Transverse colon (tissue), 4 donors: ENCODE measurements at regions not wholly inside any gene's neighbourhood (a gene's known extent, or its start where the extent isn't known, plus 50 kb on each side); places are given as distances from the start of the nearest gene placed in this dataset.

ENCODE experiments used
- EP300 ChIP-seq: sonication (generic); formaldehyde crosslinking; IDR thresholded peaks from one replicate; pipeline ENCODE4 v1.6.1; 2017; ENCODE audit warnings: antibody characterized with exemption, low read depth
- POLR2AphosphoS5 ChIP-seq, 3 donors: sonication (generic); formaldehyde crosslinking; IDR thresholded peaks; one replicate each; pipeline ENCODE4 v1.6.1; 2016; ENCODE audit warnings: antibody characterized with exemption in 3 of 3
- TF ChIP-seq, protein P1 (sequence below), 5 experiments: fragments of 200-600 bp in 3 of 5; fragments of 450-650 bp in 2 of 5; sonication (generic) in 3 of 5; IDR thresholded peaks; 1 replicate in 2 of 5; 2 replicates in 3 of 5; pipeline ENCODE4 v1.5.1; 2016 to 2017; ENCODE audit warnings: antibody characterized with exemption in 5 of 5, inconsistent platforms in 3 of 5, mild to moderate bottlenecking in 2 of 5, moderate library complexity in 1 of 5

DNA sequence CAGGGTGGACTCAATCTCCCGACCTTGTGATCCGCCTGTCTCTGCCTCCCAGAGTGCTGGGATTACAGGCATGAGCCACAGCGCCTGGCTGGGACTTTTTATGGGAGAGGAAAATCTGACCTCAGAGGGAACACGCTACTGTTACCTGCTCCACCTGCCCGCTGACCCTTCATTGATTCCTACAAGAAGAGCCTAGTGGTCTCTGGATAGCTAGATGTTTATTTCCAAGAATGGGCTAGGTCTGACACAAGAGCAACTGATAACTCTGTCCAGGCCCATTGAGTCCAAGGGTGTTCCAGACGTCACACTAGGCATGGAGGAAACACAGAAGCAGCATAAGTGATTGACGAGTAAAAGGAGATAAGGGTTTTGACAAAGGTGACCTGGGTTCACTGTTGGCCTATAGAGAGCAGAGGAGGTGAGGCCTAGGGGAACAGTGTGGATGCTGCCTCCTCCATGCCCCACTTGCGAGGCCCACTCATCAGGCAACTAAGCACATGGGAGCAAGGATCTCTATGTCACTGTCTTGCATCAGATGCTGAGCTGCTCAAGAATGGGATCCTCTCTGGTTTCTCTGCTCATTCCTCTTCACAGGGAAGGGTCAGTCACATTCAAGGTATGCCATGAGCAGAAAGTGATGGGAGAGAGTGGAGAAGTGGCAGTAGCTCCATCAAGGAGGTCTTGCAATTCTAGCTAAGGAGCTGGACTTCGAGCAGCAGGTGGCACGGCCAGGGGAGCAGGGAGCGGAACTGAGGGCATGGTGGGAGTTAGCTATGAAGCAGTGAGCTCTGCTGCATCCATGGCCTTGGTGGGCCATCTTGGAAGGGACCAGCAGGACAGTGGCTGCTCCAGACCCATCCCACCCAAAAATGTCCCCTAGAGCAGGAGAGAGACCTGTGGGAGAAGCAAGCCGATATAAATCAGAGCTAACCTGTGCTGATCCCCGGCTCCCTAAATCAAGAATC lies 145.2 kb downstream of the WSCD1 start:
- no peak for TF ChIP-seq EP300
- no peak for TF ChIP-seq POLR2AphosphoS5 (IDR thresholded peaks at IDR 0.05)
- TF ChIP-seq, protein P1, sequence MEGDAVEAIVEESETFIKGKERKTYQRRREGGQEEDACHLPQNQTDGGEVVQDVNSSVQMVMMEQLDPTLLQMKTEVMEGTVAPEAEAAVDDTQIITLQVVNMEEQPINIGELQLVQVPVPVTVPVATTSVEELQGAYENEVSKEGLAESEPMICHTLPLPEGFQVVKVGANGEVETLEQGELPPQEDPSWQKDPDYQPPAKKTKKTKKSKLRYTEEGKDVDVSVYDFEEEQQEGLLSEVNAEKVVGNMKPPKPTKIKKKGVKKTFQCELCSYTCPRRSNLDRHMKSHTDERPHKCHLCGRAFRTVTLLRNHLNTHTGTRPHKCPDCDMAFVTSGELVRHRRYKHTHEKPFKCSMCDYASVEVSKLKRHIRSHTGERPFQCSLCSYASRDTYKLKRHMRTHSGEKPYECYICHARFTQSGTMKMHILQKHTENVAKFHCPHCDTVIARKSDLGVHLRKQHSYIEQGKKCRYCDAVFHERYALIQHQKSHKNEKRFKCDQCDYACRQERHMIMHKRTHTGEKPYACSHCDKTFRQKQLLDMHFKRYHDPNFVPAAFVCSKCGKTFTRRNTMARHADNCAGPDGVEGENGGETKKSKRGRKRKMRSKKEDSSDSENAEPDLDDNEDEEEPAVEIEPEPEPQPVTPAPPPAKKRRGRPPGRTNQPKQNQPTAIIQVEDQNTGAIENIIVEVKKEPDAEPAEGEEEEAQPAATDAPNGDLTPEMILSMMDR (IDR thresholded peaks at IDR 0.05) = no peak
